ENCODE measurements at regions not wholly inside any gene's neighbourhood (a gene's known extent, or its start where the extent isn't known, plus 50 kb on each side); places are given as distances from the start of the nearest gene placed in this dataset.

GRCh38 chr2:223210489-223210888, 158.5 kb downstream of the KCNE4 start:
- H2BK5ac ChIP-seq (ENCODE audit: low read depth, low read length), result no peak overlapping the region
- H2BK120ac ChIP-seq (replicated peaks; ENCODE audit: low read depth, low read length), result no peak overlapping the region
- H3K4me1 ChIP-seq (replicated peaks in 1 of 4; ENCODE audit: control insufficient read depth in 3 of 4, insufficient read depth in 4 of 4, low read length in 3 of 4), result peaks cover 0 to 4% (median 1%) of the 10 kb centered on the region in 4 experiments; a peak in 2 of 7 replicates
- no peak overlapping the region for H3K4ac ChIP-seq (replicated peaks; ENCODE audit: insufficient read length, low read depth, low read length)
- H3K9ac ChIP-seq (replicated peaks in 1 of 4; ENCODE audit: extremely low read depth in 1 of 4, low read depth in 3 of 4, low read length in 3 of 4), result no peak overlapping the region
- no peak overlapping the region for H3K4me2 ChIP-seq (ENCODE audit: insufficient read depth in 1 of 2, low read depth in 2 of 2, low read length in 2 of 2)
- H3K23me2 ChIP-seq (ENCODE audit: low read depth, low read length), result no peaks in the 10 kb centered on the region
- no peak overlapping the region for H4K5ac ChIP-seq (ENCODE audit: insufficient read length, low read depth, low read length)
- no peaks in the 10 kb centered on the region; a peak in 1 of 7 replicates for H3K27me3 ChIP-seq (replicated peaks in 1 of 4; ENCODE audit: control insufficient read depth in 3 of 4, extremely low read depth in 1 of 4, insufficient read depth in 3 of 4, low read length in 3 of 4)
- H3K79me2 ChIP-seq (ENCODE audit: control insufficient read depth in 1 of 2, insufficient read depth in 2 of 2, low read length in 2 of 2), result no peaks in the 10 kb centered on the region
- CTCF ChIA-PET (ENCODE audit: partially characterized antibody), result interaction anchor here (0.5 kb wide), 1 partner anchor 23 kb away, joined by 3 read pairs; no protein-coding TSS in a partner anchor
- H2AFZ ChIP-seq (ENCODE audit: low read length), result no peak overlapping the region
- H3K9me3 ChIP-seq (ENCODE audit: insufficient read depth in 2 of 2, low read depth in 1 of 2, low read length in 1 of 2), result no peaks in the 10 kb centered on the region
- H2BK15ac ChIP-seq (ENCODE audit: low read length), result no peak overlapping the region
- no peaks in the 10 kb centered on the region for H3K79me1 ChIP-seq (ENCODE audit: low read depth, low read length)
- POLR2A ChIA-PET (ENCODE audit: partially characterized antibody), result no interaction called here
- no peak overlapping the region for H2BK20ac ChIP-seq (ENCODE audit: low read length)
- H3K18ac ChIP-seq (ENCODE audit: extremely low read depth, low read length), result no peak overlapping the region
- H3K4me3 ChIP-seq (ENCODE audit: extremely low read depth in 1 of 4, insufficient read depth in 2 of 4, low read depth in 3 of 4, low read length in 4 of 4), result no peak overlapping the region
- TF ChIP-seq SP1 (IDR thresholded peaks at IDR 0.05; ENCODE audit: low read depth, low read length) (no peak), TAF1 (IDR thresholded peaks at IDR 0.05; ENCODE audit: low read depth, low read length) (no peak), YY1 (IDR thresholded peaks at IDR 0.05; ENCODE audit: low read depth, low read length) (no peak), HDAC6 (IDR thresholded peaks at IDR 0.05; ENCODE audit: low read depth, low read length) (no peak), GABPA (IDR thresholded peaks at IDR 0.05; ENCODE audit: borderline replicate concordance, insufficient read depth, low read length) (no peak), SIX5 (IDR thresholded peaks at IDR 0.05; ENCODE audit: low read depth, low read length) (no peak), TBP (IDR thresholded peaks at IDR 0.05; ENCODE audit: low read depth, low read length) (no peak), CBX8 (IDR thresholded peaks at IDR 0.05; ENCODE audit: borderline replicate concordance, low read depth, low read length) (no peak)
- no peak overlapping the region for H3K14ac ChIP-seq (ENCODE audit: insufficient read length)
- no peak overlapping the region for H2AK5ac ChIP-seq (ENCODE audit: low read depth, low read length)
- no peak overlapping the region for H4K8ac ChIP-seq (ENCODE audit: extremely low read depth, insufficient read depth, low read length)
- no peak overlapping the region for H2BK12ac ChIP-seq (ENCODE audit: low read depth, low read length)
- no peaks in the 10 kb centered on the region for H3K36me3 ChIP-seq (ENCODE audit: control insufficient read depth in 2 of 4, insufficient read depth in 4 of 4, low read length in 3 of 4)
- no peak overlapping the region for H4K91ac ChIP-seq (replicated peaks; ENCODE audit: insufficient read length, low read length)
- no peak for FAIRE-seq
- no peak overlapping the region for H3K23ac ChIP-seq (ENCODE audit: insufficient read length)
- H3K56ac ChIP-seq (replicated peaks; ENCODE audit: insufficient read length, low read depth, low read length), result no peak overlapping the region
- no peaks in the 10 kb centered on the region for H4K20me1 ChIP-seq (replicated peaks in 1 of 2; ENCODE audit: control insufficient read depth in 1 of 2, insufficient read depth in 2 of 2, low read length in 2 of 2)
- no peak overlapping the region for H3K27ac ChIP-seq (ENCODE audit: low read depth, low read length)
- no peak for DNase-seq (ENCODE audit: low read depth in 1 of 2, low spot score in 2 of 2)
- WGBS, 2 experiments (ENCODE audit: extremely low coverage in 1 of 2, insufficient coverage in 1 of 2, insufficient read length in 1 of 2, insufficient replicate concordance in 2 of 2, low coverage in 1 of 2, low lambda C conversion rate in 2 of 2, missing lambda C conversion rate in 1 of 2), result 95% methylated on average over 2 of the region's 2 CpGs; no CpG with 5 or more reads in 1 of the 2 experiments

Measured in H1 (cell line).